ENCODE measurements at regions not wholly inside any gene's neighbourhood (a gene's known extent, or its start where the extent isn't known, plus 50 kb on each side); places are given as distances from the start of the nearest gene placed in this dataset.

GRCh38 chr20:60172346-60172984 is 214.2 kb downstream of the CDH26 start:
- in situ Hi-C loops (cut with MboI; ENCODE audit: low sequenced_read_pairs) (no loop called here), intact Hi-C loops (cut with micrococcal nuclease) (no loop called here), dilution Hi-C loops (cut with HindIII; ENCODE audit: low sequenced_read_pairs, unreplicated experiment) (no loop called here)
- H3K79me1 ChIP-seq (ENCODE audit: low read depth in 1 of 2, low read length in 2 of 2) = no peaks in the 10 kb centered on the region
- H4K20me1 ChIP-seq (ENCODE audit: insufficient read depth, low read length) = no peaks in the 10 kb centered on the region
- ATAC-seq (ENCODE audit: low read depth) (no peak), DNase-seq (no peak)
- no peak overlapping the region for H3K4me3 ChIP-seq (ENCODE audit: insufficient read depth, low read depth, low read length)
- TF ChIP-seq POLR2A (IDR thresholded peaks at IDR 0.05; ENCODE audit: low read depth, low read length) (no peak), CTCF (conservative IDR thresholded peaks at IDR 0.05; ENCODE audit: low read depth, low read length) (no peak), USF2 (IDR thresholded peaks at IDR 0.05; ENCODE audit: low read depth, low read length) (no peak), RAD21 (IDR thresholded peaks at IDR 0.05; ENCODE audit: low read length) (no peak), CEBPB (IDR thresholded peaks at IDR 0.05; ENCODE audit: low read depth, low read length) (no peak), BHLHE40 (IDR thresholded peaks at IDR 0.05; ENCODE audit: low read depth, low read length) (no peak)
- no peak overlapping the region for H2AK5ac ChIP-seq (ENCODE audit: low read depth, low read length)
- no peak overlapping the region for H3K56ac ChIP-seq (ENCODE audit: extremely low read depth, insufficient read depth, low read length)
- no peak overlapping the region for H2AFZ ChIP-seq (replicated peaks; ENCODE audit: low read length, poor library complexity)
- H3K4me2 ChIP-seq (ENCODE audit: low read depth, low read length) = no peak overlapping the region
- H2AK9ac ChIP-seq (replicated peaks; ENCODE audit: low read depth, low read length, poor library complexity) = no peak overlapping the region
- no peak overlapping the region for H3K14ac ChIP-seq (replicated peaks; ENCODE audit: low read depth, low read length)
- no peak overlapping the region for H4K5ac ChIP-seq (ENCODE audit: low read depth, low read length)
- ChIA-PET POLR2A (ENCODE audit: unreplicated experiment) (no interaction called here), CTCF (interaction anchor here (0.7 to 1.1 kb wide), 2 partner anchors 38 to 601 kb away, joined by 4 read pairs; no protein-coding TSS in a partner anchor)
- WGBS, 2 experiments (ENCODE audit: extremely low coverage in 2 of 2, insufficient read length in 1 of 2) = no CpG with 5 or more reads among the region's 8 CpGs
- no TSS peak for BruUV-seq (replicated peaks)
- no peak overlapping the region for H3K18ac ChIP-seq (ENCODE audit: low read depth, low read length)
- no peaks in the 10 kb centered on the region for H3K4me1 ChIP-seq (ENCODE audit: control insufficient read depth, insufficient read depth, low read length)
- no peak overlapping the region for H3K4ac ChIP-seq (ENCODE audit: low read depth, low read length)
- H3K27me3 ChIP-seq (ENCODE audit: control insufficient read depth, insufficient read depth, low read length) = no peaks in the 10 kb centered on the region
- no peak overlapping the region for H4K91ac ChIP-seq (ENCODE audit: insufficient read depth, low read depth, low read length)
- no peaks in the 10 kb centered on the region for H3K9me3 ChIP-seq (ENCODE audit: control insufficient read depth, insufficient read depth, low read length)
- no peak overlapping the region for H2BK15ac ChIP-seq (ENCODE audit: low read depth, low read length)
- H2BK120ac ChIP-seq (ENCODE audit: low read depth, low read length) = no peak overlapping the region
- H2BK5ac ChIP-seq (ENCODE audit: low read depth, low read length, poor library complexity, severe bottlenecking) = no peak overlapping the region
- H4K8ac ChIP-seq (ENCODE audit: low read depth in 2 of 2, low read length in 2 of 2) = no peak overlapping the region
- H3K9me1 ChIP-seq (ENCODE audit: insufficient read depth, low read length) = no peaks in the 10 kb centered on the region
- no peak overlapping the region for H3K23ac ChIP-seq (ENCODE audit: low read depth, low read length)
- H3K27ac ChIP-seq (ENCODE audit: insufficient read depth, low read length) = no peak overlapping the region
- H3K36me3 ChIP-seq (ENCODE audit: control insufficient read depth, insufficient read depth, low read length) = no peaks in the 10 kb centered on the region
- no peak overlapping the region for H3K9ac ChIP-seq (ENCODE audit: low read depth, low read length)
- no peak overlapping the region for H2BK20ac ChIP-seq (ENCODE audit: low read depth, low read length)
